Smooth muscle cell (in vitro differentiated cells): ENCODE measurements at regions not wholly inside any gene's neighbourhood (a gene's known extent, or its start where the extent isn't known, plus 50 kb on each side); places are given as distances from the start of the nearest gene placed in this dataset.
"Not testable (repeated sequence)": the region's sequence is repeated elsewhere in the genome, so short reads cannot be mapped to it uniquely, and the experiment has no call there.

Experiments
- DNase-seq: peaks from one replicate; lab custom pipeline; 2025; ENCODE audit not compliant: unreplicated experiment; lab: John Stamatoyannopoulos, UW
- H2AFZ ChIP-seq: fragments of 200-600 bp; sonication (generic); 2 replicates; pipeline ENCODE4 v1.6.0; 2016; ENCODE audit warnings: antibody characterized with exemption, low read depth, mild to moderate bottlenecking
- H3F3A ChIP-seq: fragments of 200-600 bp; sonication (generic); 2 replicates; pipeline ENCODE4 v1.6.0; 2017; ENCODE audit warnings: antibody characterized with exemption, low read depth
- H3K27ac ChIP-seq: fragments of 200-600 bp; sonication (generic); 2 replicates; pipeline ENCODE4 v1.5.1; 2016; ENCODE audit warnings: low read depth, mild to moderate bottlenecking
- H3K27me3 ChIP-seq: fragments of 200-600 bp; sonication (generic); 2 replicates; pipeline ENCODE4 v1.6.1; 2016; ENCODE audit warnings: low read depth, mild to moderate bottlenecking
- H3K36me3 ChIP-seq: fragments of 200-600 bp; sonication (generic); 2 replicates; pipeline ENCODE4 v1.5.1; 2016; ENCODE audit warnings: low read depth
- H3K4me1 ChIP-seq: fragments of 200-600 bp; sonication (generic); 2 replicates; pipeline ENCODE4 v1.5.1; 2016; ENCODE audit warnings: low read depth
- H3K4me2 ChIP-seq: fragments of 200-600 bp; sonication (generic); 2 replicates; pipeline ENCODE4 v1.6.0; 2016; ENCODE audit warnings: mild to moderate bottlenecking
- H3K4me3 ChIP-seq: fragments of 200-600 bp; sonication (generic); 2 replicates; pipeline ENCODE4 v1.5.1; 2016; ENCODE audit warnings: mild to moderate bottlenecking
- H3K79me2 ChIP-seq: fragments of 200-600 bp; sonication (generic); 2 replicates; pipeline ENCODE4 v1.6.0; 2016; ENCODE audit warnings: low read depth, mild to moderate bottlenecking
- H3K9ac ChIP-seq: fragments of 200-600 bp; sonication (generic); 2 replicates; pipeline ENCODE4 v1.6.0; 2016; ENCODE audit warnings: low read depth
- H3K9me3 ChIP-seq: fragments of 200-600 bp; sonication (generic); replicated peaks from 2 replicates; pipeline ENCODE4 v1.5.1; 2016; ENCODE audit warnings: low read depth
- H4K20me1 ChIP-seq: fragments of 200-600 bp; sonication (generic); 2 replicates; pipeline ENCODE4 v1.6.0; 2016; ENCODE audit warnings: low read depth
- WGBS: methylation state at CpG from one replicate; pipeline ENCODE4 v1.1.7; 2016; ENCODE audit warnings: low lambda C conversion rate; 5-methylcytosine and 5-hydroxymethylcytosine counted together
- TF ChIP-seq, protein P1 (sequence below): fragments of 200-600 bp; sonication (generic); IDR thresholded peaks from 2 replicates; pipeline ENCODE4 v1.5.1; 2017; ENCODE audit warnings: borderline replicate concordance, mild to moderate bottlenecking, antibody characterized with exemption; ENCODE audit not compliant: insufficient read depth, poor library complexity, severe bottlenecking

DNA sequence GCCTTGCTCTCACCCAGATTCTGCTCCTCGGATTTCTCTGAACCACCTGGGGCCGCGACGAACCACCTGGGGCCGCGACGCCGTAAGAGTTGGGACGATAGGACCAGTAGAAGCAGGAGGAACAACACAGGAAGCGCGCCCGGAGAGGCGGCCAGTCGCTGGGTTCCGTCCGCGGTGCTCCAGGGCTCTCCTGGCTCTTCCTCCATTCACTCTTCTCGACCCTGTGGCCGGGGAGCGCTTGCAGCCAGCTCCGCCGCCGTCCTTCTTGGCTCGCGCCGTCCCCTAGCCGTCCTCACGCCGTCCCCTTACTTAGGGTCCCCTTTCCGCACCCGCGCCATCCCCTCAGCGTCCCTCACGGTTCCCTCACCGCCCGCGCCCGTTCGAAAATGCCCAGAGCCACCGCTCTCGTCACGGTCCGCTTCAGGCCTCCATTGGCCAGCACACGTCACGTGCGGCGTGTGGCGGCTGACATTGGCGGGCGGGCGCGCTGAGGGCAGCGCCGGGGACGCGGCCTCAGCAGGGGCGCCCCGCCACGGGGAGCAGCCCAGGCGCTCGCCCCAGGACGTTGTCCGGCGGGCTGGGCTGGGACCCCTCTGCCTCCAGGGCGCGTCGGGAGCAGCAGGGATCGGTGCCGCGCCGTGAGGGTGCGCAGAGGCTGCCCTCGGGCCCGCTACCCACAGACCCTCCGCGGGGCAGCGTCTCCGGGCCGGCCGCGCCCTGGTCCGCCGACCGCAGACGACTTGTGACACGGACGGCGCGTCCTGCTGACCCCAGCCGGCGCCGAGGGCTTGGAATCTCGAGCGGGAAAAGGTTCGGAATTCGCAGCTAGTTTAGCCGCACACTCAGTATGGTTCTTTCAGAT, 53.7 kb upstream of the PTPDC1 start:
- Histone ChIP-seq H3K9me3 (no peaks in the 10 kb centered on the region), H3K9ac (peak overlapping the region; percentile 88), H3K4me2 (peak overlapping the region; percentile 100), H3K27me3 (no peaks in the 10 kb centered on the region), H3K4me1 (peaks cover 8% of the 10 kb centered on the region), H3K79me2 (peaks cover 34% of the 10 kb centered on the region), H3K4me3 (peak overlapping the region; percentile 87), H2AFZ (peak overlapping the region; percentile 95), H4K20me1 (peaks cover 5% of the 10 kb centered on the region), H3K36me3 (no peaks in the 10 kb centered on the region), H3F3A (peaks cover 7% of the 10 kb centered on the region), H3K27ac (peak overlapping the region; percentile 88)
- WGBS = 1% methylated on average over 73 of the region's 97 CpGs
- DNase-seq = peak; percentile 55
- TF ChIP-seq, protein P1, sequence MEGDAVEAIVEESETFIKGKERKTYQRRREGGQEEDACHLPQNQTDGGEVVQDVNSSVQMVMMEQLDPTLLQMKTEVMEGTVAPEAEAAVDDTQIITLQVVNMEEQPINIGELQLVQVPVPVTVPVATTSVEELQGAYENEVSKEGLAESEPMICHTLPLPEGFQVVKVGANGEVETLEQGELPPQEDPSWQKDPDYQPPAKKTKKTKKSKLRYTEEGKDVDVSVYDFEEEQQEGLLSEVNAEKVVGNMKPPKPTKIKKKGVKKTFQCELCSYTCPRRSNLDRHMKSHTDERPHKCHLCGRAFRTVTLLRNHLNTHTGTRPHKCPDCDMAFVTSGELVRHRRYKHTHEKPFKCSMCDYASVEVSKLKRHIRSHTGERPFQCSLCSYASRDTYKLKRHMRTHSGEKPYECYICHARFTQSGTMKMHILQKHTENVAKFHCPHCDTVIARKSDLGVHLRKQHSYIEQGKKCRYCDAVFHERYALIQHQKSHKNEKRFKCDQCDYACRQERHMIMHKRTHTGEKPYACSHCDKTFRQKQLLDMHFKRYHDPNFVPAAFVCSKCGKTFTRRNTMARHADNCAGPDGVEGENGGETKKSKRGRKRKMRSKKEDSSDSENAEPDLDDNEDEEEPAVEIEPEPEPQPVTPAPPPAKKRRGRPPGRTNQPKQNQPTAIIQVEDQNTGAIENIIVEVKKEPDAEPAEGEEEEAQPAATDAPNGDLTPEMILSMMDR = no peak

DNA sequence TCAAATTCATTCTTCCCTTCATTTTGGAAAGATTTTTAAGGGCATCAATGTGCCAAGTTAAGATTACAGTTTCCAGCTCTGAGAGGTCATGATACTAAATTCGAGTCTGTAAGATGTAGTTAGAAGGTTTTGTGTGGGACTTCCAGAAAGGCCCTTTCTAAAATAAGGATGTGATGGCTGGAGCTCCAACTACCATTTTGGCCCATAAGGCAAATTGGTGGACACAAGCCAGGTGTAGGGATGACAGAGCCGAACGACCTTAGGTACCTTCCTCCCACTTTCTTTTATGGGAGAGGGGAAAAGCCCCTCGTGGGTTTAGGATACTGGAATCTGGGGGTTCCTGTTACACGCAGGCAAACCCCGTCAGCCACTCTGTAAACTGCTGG, 54.3 kb upstream of the PTPDC1 start:
- H3K4me2 ChIP-seq = peak overlapping the region; percentile 100
- H4K20me1 ChIP-seq = no peaks in the 10 kb centered on the region
- DNase-seq = no peak
- no peaks in the 10 kb centered on the region for H3K27me3 ChIP-seq
- peak overlapping the region; percentile 88 for H3K9ac ChIP-seq
- peak overlapping the region; percentile 87 for H3K4me3 ChIP-seq
- H3K36me3 ChIP-seq = no peaks in the 10 kb centered on the region
- peaks cover 7% of the 10 kb centered on the region for H3F3A ChIP-seq
- TF ChIP-seq, protein P1 = no peak
- peak overlapping the region; percentile 88 for H3K27ac ChIP-seq
- 33% methylated on average over 6 of the region's 6 CpGs for WGBS
- H2AFZ ChIP-seq = peak overlapping the region; percentile 95
- H3K9me3 ChIP-seq = no peaks in the 10 kb centered on the region
- H3K79me2 ChIP-seq = peaks cover 28% of the 10 kb centered on the region
- peaks cover 8% of the 10 kb centered on the region for H3K4me1 ChIP-seq

DNA sequence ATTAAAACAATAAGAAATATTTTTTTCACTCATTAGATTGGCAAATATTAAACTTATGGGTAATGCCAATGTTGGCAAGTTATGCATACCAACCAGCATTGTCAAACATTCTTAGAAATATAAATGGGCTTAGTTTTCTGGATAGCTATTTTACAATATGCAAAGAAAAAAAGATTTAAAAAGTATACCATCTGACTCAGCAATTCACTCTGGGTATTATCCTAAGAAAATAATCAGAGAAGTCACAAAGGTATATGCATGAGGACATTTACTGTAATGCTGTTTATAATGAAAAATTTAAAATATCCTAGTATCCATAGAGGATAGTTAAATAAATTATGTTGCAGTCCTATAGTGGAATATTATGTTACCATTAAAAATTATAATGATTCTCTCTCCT, 57.4 kb upstream of the PTPDC1 start:
- Histone ChIP-seq H3K4me3 (no peak overlapping the region), H3K36me3 (no peaks in the 10 kb centered on the region), H3F3A (peaks cover 7% of the 10 kb centered on the region)

DNA sequence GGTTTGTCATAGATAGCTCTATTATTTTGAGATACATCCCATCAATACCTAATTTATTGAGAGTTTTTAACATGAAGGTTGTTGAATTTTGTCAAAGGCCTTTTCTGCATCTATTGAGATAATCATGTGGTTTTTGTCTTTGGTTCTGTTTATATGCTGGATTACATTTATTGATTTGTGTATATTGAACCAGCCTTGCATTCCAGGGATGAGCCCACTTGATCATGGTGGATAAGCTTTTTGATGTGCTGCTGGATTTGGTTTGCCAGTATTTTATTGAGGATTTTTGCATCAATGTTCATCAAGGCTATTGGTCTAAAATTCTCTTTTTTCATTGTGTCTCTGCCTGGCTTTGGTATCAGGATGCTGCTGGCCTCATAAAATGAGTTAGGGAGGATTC, 61.8 kb upstream of the PTPDC1 start:
- H3K27me3 ChIP-seq, H3K9ac ChIP-seq, H4K20me1 ChIP-seq, H3K36me3 ChIP-seq, H3F3A ChIP-seq, H3K27ac ChIP-seq, H3K4me1 ChIP-seq, H2AFZ ChIP-seq, H3K4me3 ChIP-seq, H3K79me2 ChIP-seq, H3K4me2 ChIP-seq, H3K9me3 ChIP-seq, DNase-seq: not testable (repeated sequence)

More for the DNA sequence above, 57.4 kb upstream of the PTPDC1 start:
- H3K27ac ChIP-seq = no peak overlapping the region
- no peak overlapping the region for H3K9ac ChIP-seq
- TF ChIP-seq, protein P1 = no peak
- H4K20me1 ChIP-seq = no peaks in the 10 kb centered on the region
- H3K4me2 ChIP-seq = no peak overlapping the region
- no peak overlapping the region for H2AFZ ChIP-seq
- peaks cover 5% of the 10 kb centered on the region for H3K79me2 ChIP-seq
- H3K9me3 ChIP-seq = no peaks in the 10 kb centered on the region
- H3K27me3 ChIP-seq = no peaks in the 10 kb centered on the region
- no peak for DNase-seq
- H3K4me1 ChIP-seq = peaks cover 8% of the 10 kb centered on the region

DNA sequence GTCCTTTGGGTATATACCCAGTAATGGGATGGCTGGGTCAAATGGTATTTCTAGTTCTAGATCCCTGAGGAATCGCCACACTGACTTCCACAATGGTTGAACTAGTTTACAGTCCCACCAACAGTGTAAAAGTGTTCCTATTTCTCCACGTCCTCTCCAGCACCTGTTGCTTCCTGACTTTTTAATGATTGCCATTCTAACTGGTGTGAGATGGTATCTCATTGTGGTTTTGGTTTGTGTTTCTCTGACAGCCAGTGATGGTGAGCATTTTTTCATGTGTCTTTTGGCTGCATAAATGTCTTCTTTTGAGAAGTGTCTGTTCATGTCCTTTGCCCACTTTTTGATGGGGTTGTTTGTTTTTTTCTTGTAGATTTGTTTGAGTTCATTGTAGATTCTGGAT, 63.4 kb upstream of the PTPDC1 start:
- DNase-seq, H3K4me3 ChIP-seq, H3K4me1 ChIP-seq, H3K9me3 ChIP-seq, H3F3A ChIP-seq, H3K4me2 ChIP-seq, H3K79me2 ChIP-seq, H4K20me1 ChIP-seq, H2AFZ ChIP-seq, H3K27me3 ChIP-seq, H3K27ac ChIP-seq, H3K36me3 ChIP-seq, H3K9ac ChIP-seq: not testable (repeated sequence)
- 67% methylated on average over 1 of the region's 2 CpGs for WGBS
